Upper lobe of left lung (tissue), 6 donors: ENCODE measurements at regions not wholly inside any gene's neighbourhood (a gene's known extent, or its start where the extent isn't known, plus 50 kb on each side); places are given as distances from the start of the nearest gene placed in this dataset.

ENCODE experiments used
- ATAC-seq, 2 donors: fragments of 200-7000 bp; cut with Tn5 transposase; one replicate each; pipeline ENCODE4 v1.9.1; 2022; ENCODE audit warnings: mild to moderate bottlenecking in 2 of 2, moderate library complexity in 2 of 2; ENCODE audit not compliant: low FRiP score in 2 of 2
- DNase-seq, 2 donors: peaks; one replicate each; pipeline ENCODE4 v3.0.0-alpha.2; 2019 to 2020
- H3K27ac ChIP-seq, 4 donors: fragments of 200-600 bp; sonication (generic); one replicate each; pipeline ENCODE4 v1.5.1; 2016 to 2019
- H3K27me3 ChIP-seq, 4 donors: fragments of 200-600 bp; sonication (generic); one replicate each; pipeline ENCODE4 v1.5.1; 2017 to 2019
- H3K36me3 ChIP-seq, 4 donors: fragments of 200-600 bp; sonication (generic); one replicate each; pipeline ENCODE4 v1.5.1; 2016 to 2019
- H3K4me1 ChIP-seq, 4 donors: fragments of 200-600 bp; sonication (generic); one replicate each; pipeline ENCODE4 v1.5.1; 2018 to 2019
- H3K4me3 ChIP-seq, 4 donors: fragments of 200-600 bp; sonication (generic); one replicate each; pipeline ENCODE4 v1.5.1; 2017 to 2019; ENCODE audit warnings: mild to moderate bottlenecking in 2 of 4, moderate library complexity in 1 of 4
- H3K9me3 ChIP-seq, 4 donors: fragments of 200-600 bp; sonication (generic); one replicate each; pipeline ENCODE4 v1.5.1; 2018 to 2019
- EP300 ChIP-seq, 4 donors: sonication (generic); formaldehyde crosslinking; IDR thresholded peaks; one replicate each; pipeline ENCODE4 v1.5.1; 2017; ENCODE audit warnings: antibody characterized with exemption in 4 of 4, control low read depth in 2 of 4
- POLR2A ChIP-seq, 4 donors: fragments of 450-650 bp; IDR thresholded peaks; one replicate each; pipeline ENCODE4 v1.5.1; 2016 to 2017; ENCODE audit warnings: antibody characterized with exemption in 4 of 4, mild to moderate bottlenecking in 2 of 4
- POLR2AphosphoS5 ChIP-seq, 2 donors: sonication (generic); formaldehyde crosslinking; IDR thresholded peaks; one replicate each; pipeline ENCODE4 v1.5.1; 2017; ENCODE audit warnings: antibody characterized with exemption in 2 of 2
- WGBS, 2 donors: methylation state at CpG; one replicate each; pipeline ENCODE4 v1.1.5; 2017 to 2018; 5-methylcytosine and 5-hydroxymethylcytosine counted together
- TF ChIP-seq, protein P1 (sequence below), 6 experiments: fragments of 450-650 bp in 4 of 6; fragments of 200-600 bp in 2 of 6; sonication (generic) in 2 of 6; IDR thresholded peaks; one replicate each; pipeline ENCODE4 v1.5.1; 2016 to 2019; ENCODE audit warnings: antibody characterized with exemption in 6 of 6
- donor health status: DM: no; HTN: no; CAD: no; lungs with moderate emphysema.
- donor health status: DM: no; HTN: yes; CAD: no; lungs with severe emphysema.

DNA sequence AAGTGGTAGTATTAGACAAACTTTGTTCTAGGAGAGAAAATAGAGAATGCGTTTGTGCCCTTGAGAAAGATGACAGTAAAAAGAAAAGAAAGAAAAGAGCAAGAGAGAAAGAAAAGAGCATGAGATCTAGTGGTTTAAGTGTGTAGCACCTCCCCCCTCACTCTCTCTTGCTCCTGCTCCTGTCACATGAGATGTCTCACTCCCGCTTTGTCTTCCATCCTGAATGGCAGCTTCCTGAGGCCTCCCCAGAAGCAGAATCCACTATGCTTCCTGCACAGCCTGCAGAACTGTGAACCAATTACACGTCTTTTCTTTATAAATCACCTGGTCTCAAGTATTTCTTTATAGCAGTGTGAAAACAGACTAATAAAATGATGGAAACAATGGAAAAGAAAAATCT lies 499.6 kb downstream of the ACTRT1 start:
- TF ChIP-seq, protein P1, sequence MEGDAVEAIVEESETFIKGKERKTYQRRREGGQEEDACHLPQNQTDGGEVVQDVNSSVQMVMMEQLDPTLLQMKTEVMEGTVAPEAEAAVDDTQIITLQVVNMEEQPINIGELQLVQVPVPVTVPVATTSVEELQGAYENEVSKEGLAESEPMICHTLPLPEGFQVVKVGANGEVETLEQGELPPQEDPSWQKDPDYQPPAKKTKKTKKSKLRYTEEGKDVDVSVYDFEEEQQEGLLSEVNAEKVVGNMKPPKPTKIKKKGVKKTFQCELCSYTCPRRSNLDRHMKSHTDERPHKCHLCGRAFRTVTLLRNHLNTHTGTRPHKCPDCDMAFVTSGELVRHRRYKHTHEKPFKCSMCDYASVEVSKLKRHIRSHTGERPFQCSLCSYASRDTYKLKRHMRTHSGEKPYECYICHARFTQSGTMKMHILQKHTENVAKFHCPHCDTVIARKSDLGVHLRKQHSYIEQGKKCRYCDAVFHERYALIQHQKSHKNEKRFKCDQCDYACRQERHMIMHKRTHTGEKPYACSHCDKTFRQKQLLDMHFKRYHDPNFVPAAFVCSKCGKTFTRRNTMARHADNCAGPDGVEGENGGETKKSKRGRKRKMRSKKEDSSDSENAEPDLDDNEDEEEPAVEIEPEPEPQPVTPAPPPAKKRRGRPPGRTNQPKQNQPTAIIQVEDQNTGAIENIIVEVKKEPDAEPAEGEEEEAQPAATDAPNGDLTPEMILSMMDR (IDR thresholded peaks at IDR 0.05): no peak
- TF ChIP-seq POLR2A (IDR thresholded peaks at IDR 0.05) (no peak), EP300 (IDR thresholded peaks at IDR 0.05) (no peak), POLR2AphosphoS5 (IDR thresholded peaks at IDR 0.05) (no peak)
- Histone ChIP-seq H3K4me1 (no peaks in the 10 kb centered on the region), H3K4me3 (no peak overlapping the region), H3K27me3 (no peaks in the 10 kb centered on the region), H3K9me3 (no peaks in the 10 kb centered on the region), H3K27ac (no peak overlapping the region), H3K36me3 (no peaks in the 10 kb centered on the region)
- no peak for ATAC-seq
- DNase-seq: no peak
- 35 to 78% methylated on average over 3 of the region's 3 CpGs for WGBS, 2 donors

DNA sequence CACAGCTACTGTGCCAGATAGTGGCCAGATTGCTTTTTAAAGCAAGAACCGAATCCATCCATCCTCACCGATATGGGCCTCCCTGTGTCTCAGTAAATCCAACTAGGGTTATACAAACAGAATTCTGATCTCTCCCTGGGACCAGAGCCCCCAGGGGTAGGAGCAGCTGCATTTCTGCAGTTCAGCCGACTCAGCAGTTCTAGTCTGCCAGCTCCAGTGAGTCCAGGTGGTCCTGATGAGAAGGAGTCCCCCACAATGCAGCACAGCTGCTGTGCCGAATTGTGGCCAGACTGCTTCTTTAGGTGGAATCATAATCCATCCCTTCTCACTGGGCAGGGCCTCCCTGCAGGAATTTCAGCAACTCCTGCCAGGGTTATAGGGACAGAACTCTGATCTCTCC lies 532.9 kb downstream of the ACTRT1 start:
- 78 to 83% methylated on average over 1 to 4 of the region's 4 CpGs for WGBS, 2 donors
- Histone ChIP-seq H3K27me3 (no peaks in the 10 kb centered on the region), H3K27ac (no peak overlapping the region), H3K9me3 (no peaks in the 10 kb centered on the region), H3K4me3 (no peak overlapping the region), H3K36me3 (no peaks in the 10 kb centered on the region), H3K4me1 (no peaks in the 10 kb centered on the region)
- no peak for TF ChIP-seq POLR2A (IDR thresholded peaks at IDR 0.05)
- TF ChIP-seq POLR2AphosphoS5 (IDR thresholded peaks at IDR 0.05): no peak
- no peak for TF ChIP-seq EP300 (IDR thresholded peaks at IDR 0.05)
- TF ChIP-seq, protein P1 (IDR thresholded peaks at IDR 0.05): no peak
- ATAC-seq (no peak), DNase-seq (no peak)

DNA sequence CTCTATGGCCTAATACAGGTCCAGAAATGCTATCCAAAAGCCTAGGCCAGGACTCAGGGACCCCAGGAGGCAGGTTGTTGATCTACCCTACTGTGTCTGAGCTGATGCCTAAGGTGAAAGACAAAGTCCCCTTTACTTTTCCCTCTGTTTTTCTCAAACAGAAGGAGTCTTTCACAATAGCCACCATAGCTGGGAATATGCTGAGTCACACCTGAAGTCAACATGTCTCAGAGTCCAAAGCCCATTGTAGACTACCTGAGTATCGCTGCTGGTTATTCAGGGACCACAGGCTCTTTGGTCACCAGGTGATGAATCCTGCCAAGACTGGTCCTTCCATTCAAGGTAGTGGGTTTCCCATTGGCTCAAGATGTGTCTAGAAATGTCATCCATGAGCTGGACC lies 562.2 kb downstream of the ACTRT1 start:
- no peak for TF ChIP-seq EP300 (IDR thresholded peaks at IDR 0.05)
- TF ChIP-seq, protein P1 (IDR thresholded peaks at IDR 0.05): no peak
- TF ChIP-seq POLR2AphosphoS5 (IDR thresholded peaks at IDR 0.05): no peak
- no peak for TF ChIP-seq POLR2A (IDR thresholded peaks at IDR 0.05)
- Histone ChIP-seq H3K9me3 (peaks cover 0 to 17% (median 0%) of the 10 kb centered on the region in 4 donors), H3K4me1 (no peaks in the 10 kb centered on the region), H3K36me3 (no peaks in the 10 kb centered on the region), H3K4me3 (no peak overlapping the region), H3K27me3 (no peaks in the 10 kb centered on the region), H3K27ac (no peak overlapping the region)
- ATAC-seq (no peak), DNase-seq (no peak)
- WGBS, 2 donors: 100% methylated on average over 1 of the region's 1 CpG; no CpG with 5 or more reads in 1 of the 2 donors

DNA sequence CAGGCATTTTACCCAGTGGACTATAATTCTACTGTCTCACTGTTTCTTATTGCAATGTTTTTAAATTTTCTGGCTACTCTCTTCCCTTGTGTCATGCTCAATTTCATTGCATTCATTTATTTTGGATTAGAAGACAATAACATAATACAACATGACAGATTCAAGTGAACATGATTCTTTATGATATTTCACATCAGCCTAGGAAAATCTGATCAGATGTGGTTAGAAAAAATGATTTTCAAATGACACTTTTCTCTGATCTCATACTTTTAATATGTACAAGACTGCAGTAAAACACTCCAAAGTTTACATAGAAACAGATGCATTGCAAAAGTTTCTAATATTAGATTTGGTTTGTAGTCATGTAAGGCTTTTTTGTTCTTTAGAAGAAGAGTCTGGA lies 586.0 kb downstream of the ACTRT1 start:
- no peak for DNase-seq
- H3K27me3 ChIP-seq: no peaks in the 10 kb centered on the region
- TF ChIP-seq, protein P1 (IDR thresholded peaks at IDR 0.05): no peak
- no peak for TF ChIP-seq POLR2AphosphoS5 (IDR thresholded peaks at IDR 0.05)
- no peak for TF ChIP-seq POLR2A (IDR thresholded peaks at IDR 0.05)
- no peak for ATAC-seq
- no peak overlapping the region for H3K27ac ChIP-seq
- no peak overlapping the region for H3K4me3 ChIP-seq
- no peaks in the 10 kb centered on the region for H3K9me3 ChIP-seq
- H3K4me1 ChIP-seq: no peaks in the 10 kb centered on the region
- H3K36me3 ChIP-seq: no peaks in the 10 kb centered on the region

DNA sequence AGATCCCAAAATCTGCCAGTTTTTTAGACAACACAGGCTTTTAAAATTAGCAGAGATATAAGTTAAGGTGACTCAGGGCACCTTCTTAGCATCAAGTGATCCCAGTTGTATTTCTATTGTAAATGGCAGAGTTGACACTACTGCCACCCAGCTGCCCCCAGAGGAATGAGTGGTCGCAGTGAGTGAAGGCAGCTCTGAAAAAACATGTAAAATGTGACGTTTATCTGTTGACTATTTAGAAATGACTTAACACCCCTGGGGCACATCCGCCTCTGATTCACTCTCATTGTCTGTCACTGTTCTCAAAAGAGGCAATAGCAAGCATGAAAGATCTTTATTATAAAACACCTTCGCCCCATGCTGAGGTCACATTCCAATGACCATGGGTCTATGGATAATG lies 592.4 kb downstream of the ACTRT1 start:
- Histone ChIP-seq H3K27me3 (no peaks in the 10 kb centered on the region), H3K27ac (no peak overlapping the region), H3K4me3 (no peak overlapping the region), H3K9me3 (no peaks in the 10 kb centered on the region), H3K4me1 (no peaks in the 10 kb centered on the region), H3K36me3 (no peaks in the 10 kb centered on the region)
- ATAC-seq: no peak
- TF ChIP-seq EP300 (IDR thresholded peaks at IDR 0.05) (no peak), POLR2A (IDR thresholded peaks at IDR 0.05) (no peak), POLR2AphosphoS5 (IDR thresholded peaks at IDR 0.05) (no peak)
- TF ChIP-seq, protein P1 (IDR thresholded peaks at IDR 0.05): no peak
- no peak for DNase-seq
- 37 to 69% methylated on average over 4 of the region's 4 CpGs for WGBS, 2 donors
